ENCODE measurements at regions not wholly inside any gene's neighbourhood (a gene's known extent, or its start where the extent isn't known, plus 50 kb on each side); places are given as distances from the start of the nearest gene placed in this dataset.

- ChIA-PET POLR2A (no interaction called here), CTCF (no interaction called here)
- Histone ChIP-seq H3K4me3 (ENCODE audit: low read depth, low read length) (no peak overlapping the region), H3K4me1 (ENCODE audit: control insufficient read depth, insufficient read depth, low read length) (no peaks in the 10 kb centered on the region), H3K9me3 (ENCODE audit: control insufficient read depth, insufficient read depth, low read depth, low read length) (no peaks in the 10 kb centered on the region), H3K27ac (ENCODE audit: extremely low read depth, low read depth, low read length) (no peak overlapping the region), H3K36me3 (ENCODE audit: control insufficient read depth in 2 of 2, insufficient read depth in 1 of 2, low read length in 2 of 2) (no peaks in the 10 kb centered on the region)
- TF ChIP-seq ZNF518A (tag by site-specific recombination; conservative IDR thresholded peaks at IDR 0.05; ENCODE audit: low read depth) (no peak), ATF2 (tag by site-specific recombination; IDR thresholded peaks at IDR 0.05; ENCODE audit: low read depth) (peak; percentile 73; the same call in 1 of the 2 replicates), ZNF362 (tag by site-specific recombination; IDR thresholded peaks at IDR 0.05) (no peak)
These were observed 412.2 kb upstream of the KLHL1 start for GRCh38 chr13:70520275-70521036.

- POLR2A ChIA-PET: no interaction called here
- Histone ChIP-seq H3K27ac (ENCODE audit: extremely low read depth, low read depth, low read length) (no peak overlapping the region), H3K4me1 (ENCODE audit: control insufficient read depth, insufficient read depth, low read length) (no peaks in the 10 kb centered on the region), H3K36me3 (ENCODE audit: control insufficient read depth in 2 of 2, insufficient read depth in 1 of 2, low read length in 2 of 2) (no peaks in the 10 kb centered on the region), H3K9me3 (ENCODE audit: control insufficient read depth, insufficient read depth, low read depth, low read length) (no peaks in the 10 kb centered on the region), H3K4me3 (ENCODE audit: low read depth, low read length) (no peak overlapping the region)
- CTCF ChIA-PET: interaction anchor here (0.6 to 0.7 kb wide), 2 partner anchors 459 to 1192 kb away, joined by 3 read pairs; no protein-coding TSS in a partner anchor
- TF ChIP-seq ZSCAN18 (tag by site-specific recombination; IDR thresholded peaks at IDR 0.05) (no peak), ZNF558 (tag by site-specific recombination; IDR thresholded peaks at IDR 0.05) (no peak), OVOL3 (tag by site-specific recombination; IDR thresholded peaks at IDR 0.05) (no peak), ZNF544 (tag by site-specific recombination; IDR thresholded peaks at IDR 0.05) (no peak), ZNF501 (tag by site-specific recombination; IDR thresholded peaks at IDR 0.05) (no peak)
These were observed 409.8 kb upstream of the KLHL1 start for GRCh38 chr13:70518081-70518480.

- CTCF ChIA-PET: no interaction called here
- H3K9me3 ChIP-seq (ENCODE audit: control insufficient read depth, insufficient read depth, low read depth, low read length): no peaks in the 10 kb centered on the region
- TF ChIP-seq ZBTB1 (tag by site-specific recombination; IDR thresholded peaks at IDR 0.05): no peak
- no peak for TF ChIP-seq KLF1 (tag by site-specific recombination; IDR thresholded peaks at IDR 0.05)
- no peak for TF ChIP-seq ZNF362 (tag by site-specific recombination; IDR thresholded peaks at IDR 0.05)
- no peak for TF ChIP-seq ZNF391 (tag by site-specific recombination; IDR thresholded peaks at IDR 0.05; ENCODE audit: borderline replicate concordance, low read depth)
- TF ChIP-seq ZBTB20 (tag by site-specific recombination; IDR thresholded peaks at IDR 0.05): no peak
- TF ChIP-seq ZNF341 (tag by site-specific recombination; IDR thresholded peaks at IDR 0.05; ENCODE audit: low read depth): no peak
- no peak for TF ChIP-seq ZNF354C (tag by site-specific recombination; IDR thresholded peaks at IDR 0.05; ENCODE audit: borderline replicate concordance, low read depth)
- TF ChIP-seq FEZF1 (tag by site-specific recombination; IDR thresholded peaks at IDR 0.05): no peak
- TF ChIP-seq ZFP37 (tag by site-specific recombination; IDR thresholded peaks at IDR 0.05): no peak
- no peak for TF ChIP-seq SP3 (tag by site-specific recombination; IDR thresholded peaks at IDR 0.05)
- no peak for TF ChIP-seq ZNF580 (tag by site-specific recombination; IDR thresholded peaks at IDR 0.05)
- H3K4me1 ChIP-seq (ENCODE audit: control insufficient read depth, insufficient read depth, low read length): no peaks in the 10 kb centered on the region
- POLR2A ChIA-PET: no interaction called here
- no peaks in the 10 kb centered on the region for H3K36me3 ChIP-seq (ENCODE audit: control insufficient read depth in 2 of 2, insufficient read depth in 1 of 2, low read length in 2 of 2)
- H3K27ac ChIP-seq (ENCODE audit: extremely low read depth, low read depth, low read length): no peak overlapping the region
- no peak overlapping the region for H3K4me3 ChIP-seq (ENCODE audit: low read depth, low read length)
These were observed 408.0 kb upstream of the KLHL1 start for GRCh38 chr13:70516226-70516625.

Measured in HEK293 (cell line).